ENCODE measurements at regions not wholly inside any gene's neighbourhood (a gene's known extent, or its start where the extent isn't known, plus 50 kb on each side); places are given as distances from the start of the nearest gene placed in this dataset.

DNA sequence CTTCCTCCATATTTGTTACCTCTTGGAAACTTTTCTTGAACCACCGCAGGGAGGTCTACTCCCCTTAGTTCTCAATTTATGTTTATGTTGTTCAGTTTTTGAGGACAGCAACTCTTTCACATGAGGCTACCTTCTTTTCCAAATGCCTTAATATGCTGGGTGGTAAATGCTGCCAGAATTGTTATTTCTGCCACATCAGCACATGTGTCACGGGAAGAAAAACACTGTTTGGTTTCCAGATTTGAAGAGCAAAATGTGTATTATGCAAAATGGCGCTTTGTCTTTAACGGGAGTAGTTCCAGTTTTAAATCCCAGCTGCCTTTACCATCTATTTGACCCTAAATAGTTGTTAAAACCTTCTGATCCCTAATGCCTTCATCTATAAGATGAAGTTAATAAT, 606.2 kb upstream of the TBL1XR1 start:
- TF ChIP-seq, protein P1, sequence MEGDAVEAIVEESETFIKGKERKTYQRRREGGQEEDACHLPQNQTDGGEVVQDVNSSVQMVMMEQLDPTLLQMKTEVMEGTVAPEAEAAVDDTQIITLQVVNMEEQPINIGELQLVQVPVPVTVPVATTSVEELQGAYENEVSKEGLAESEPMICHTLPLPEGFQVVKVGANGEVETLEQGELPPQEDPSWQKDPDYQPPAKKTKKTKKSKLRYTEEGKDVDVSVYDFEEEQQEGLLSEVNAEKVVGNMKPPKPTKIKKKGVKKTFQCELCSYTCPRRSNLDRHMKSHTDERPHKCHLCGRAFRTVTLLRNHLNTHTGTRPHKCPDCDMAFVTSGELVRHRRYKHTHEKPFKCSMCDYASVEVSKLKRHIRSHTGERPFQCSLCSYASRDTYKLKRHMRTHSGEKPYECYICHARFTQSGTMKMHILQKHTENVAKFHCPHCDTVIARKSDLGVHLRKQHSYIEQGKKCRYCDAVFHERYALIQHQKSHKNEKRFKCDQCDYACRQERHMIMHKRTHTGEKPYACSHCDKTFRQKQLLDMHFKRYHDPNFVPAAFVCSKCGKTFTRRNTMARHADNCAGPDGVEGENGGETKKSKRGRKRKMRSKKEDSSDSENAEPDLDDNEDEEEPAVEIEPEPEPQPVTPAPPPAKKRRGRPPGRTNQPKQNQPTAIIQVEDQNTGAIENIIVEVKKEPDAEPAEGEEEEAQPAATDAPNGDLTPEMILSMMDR (conservative IDR thresholded peaks at IDR 0.05 in 1 of 2, IDR thresholded peaks at IDR 0.05 in 1 of 2; ENCODE audit: extremely low read depth in 1 of 2, insufficient read depth in 1 of 2, low read depth in 1 of 2, low read length in 2 of 2): no peak
- no peak for TF ChIP-seq EZH2 (IDR thresholded peaks at IDR 0.05; ENCODE audit: borderline replicate concordance, low read length)

All from mammary epithelial cell (primary cell).